GM19395 (cell line): ENCODE measurements at regions not wholly inside any gene's neighbourhood (a gene's known extent, or its start where the extent isn't known, plus 50 kb on each side); places are given as distances from the start of the nearest gene placed in this dataset.

Experiments
- ATAC-seq: cut with Tn5 transposase; IDR thresholded peaks from one replicate; pipeline ENCODE4 v1.9.1; 2021; ENCODE audit warnings: mild to moderate bottlenecking, moderate library complexity; ENCODE audit not compliant: unreplicated experiment

GRCh38 chr12:43126652-43127375 lies 425.2 kb downstream of the ADAMTS20 start:
- no peak for ATAC-seq

DNA sequence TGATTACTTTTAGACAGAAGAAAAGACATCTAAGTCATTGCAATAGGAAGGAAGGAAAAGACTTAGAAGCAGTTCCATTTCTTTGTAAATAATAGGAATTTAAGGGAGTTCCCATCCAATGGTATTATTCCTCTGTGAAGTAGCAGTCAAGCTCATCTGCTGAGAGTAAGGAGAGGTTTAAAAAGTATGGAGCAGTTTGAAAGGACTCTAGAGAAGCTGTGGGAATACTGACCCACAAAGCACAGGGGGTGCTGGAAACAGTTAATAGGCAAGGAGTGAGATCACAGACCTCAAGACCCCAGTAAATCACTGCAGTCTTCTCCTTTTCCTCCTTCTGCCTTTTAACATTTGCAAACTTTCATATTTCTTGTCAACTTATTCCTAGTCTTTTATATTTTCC lies 428.5 kb downstream of the ADAMTS20 start:
- ATAC-seq = no peak

DNA sequence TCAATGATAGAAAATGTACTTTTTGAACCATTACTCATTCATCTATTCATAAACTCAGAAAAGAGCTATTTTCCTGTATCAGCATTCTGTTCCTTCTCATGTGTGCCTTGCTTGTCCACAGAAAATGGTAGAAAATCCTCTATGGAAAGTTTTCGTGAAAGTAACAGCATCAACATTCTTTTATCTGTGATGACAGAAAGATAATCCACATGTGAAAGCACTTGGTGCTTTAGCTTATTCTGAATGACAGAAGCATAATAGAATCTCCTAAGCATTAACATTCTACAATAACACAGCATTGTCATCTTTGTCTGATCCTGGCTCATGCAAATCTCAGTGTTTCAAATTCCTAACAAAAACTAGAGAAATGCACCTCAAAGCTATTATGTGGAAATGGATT lies 431.9 kb downstream of the ADAMTS20 start:
- no peak for ATAC-seq

GRCh38 chr12:43118881-43119280 lies 433.1 kb downstream of the ADAMTS20 start:
- ATAC-seq = no peak

DNA sequence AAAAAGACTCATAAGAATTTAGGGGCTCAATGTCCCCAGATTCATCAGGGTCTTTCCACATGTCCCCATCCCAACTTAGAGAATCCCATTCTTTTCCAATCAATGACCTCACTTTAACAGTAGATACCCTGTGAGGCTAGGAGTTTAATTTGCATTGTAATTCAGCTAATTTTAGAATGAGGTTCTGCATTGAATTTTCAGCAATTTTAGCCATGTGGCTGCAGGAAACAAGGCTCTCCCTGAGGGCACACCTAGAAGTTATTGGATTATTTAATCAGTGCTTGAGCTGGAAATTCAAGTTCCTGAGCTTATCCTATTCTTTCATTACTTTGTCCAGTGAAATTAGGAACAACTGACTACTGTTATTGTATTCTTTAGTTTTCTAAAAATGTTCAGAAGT lies 433.8 kb downstream of the ADAMTS20 start:
- no peak for ATAC-seq

DNA sequence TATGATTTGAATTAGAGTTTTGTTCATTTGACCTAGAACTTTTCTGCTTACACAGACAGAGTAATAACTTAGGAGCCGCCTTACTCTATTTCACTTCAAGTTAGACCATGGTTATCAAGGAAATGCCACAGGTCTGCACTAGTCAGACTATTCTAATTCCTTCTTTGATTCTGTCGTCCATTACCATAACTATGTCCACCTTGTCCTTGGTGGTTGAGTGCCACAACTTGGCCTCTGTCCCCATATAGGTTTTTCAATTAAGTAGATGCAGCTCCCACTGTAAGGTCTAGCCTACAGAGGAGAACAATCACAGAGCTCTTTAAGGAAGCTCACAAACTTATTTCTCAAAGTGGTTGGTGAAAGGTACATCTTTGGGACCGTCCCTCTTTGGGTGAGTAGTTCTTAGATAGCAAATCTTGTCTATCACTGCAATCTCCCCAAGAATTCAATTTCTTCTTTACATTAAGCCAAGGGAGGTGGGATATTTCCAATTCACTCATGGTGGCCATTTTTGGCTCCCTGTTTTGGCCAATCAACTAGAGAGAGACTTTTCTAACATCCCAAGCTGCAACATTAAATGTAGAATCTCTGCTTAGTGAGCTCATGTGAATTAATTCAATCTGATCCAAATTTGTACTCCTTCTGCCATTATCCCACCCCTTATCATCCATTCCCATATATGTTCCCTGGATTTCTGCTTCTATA lies 434.6 kb downstream of the ADAMTS20 start:
- ATAC-seq = no peak

DNA sequence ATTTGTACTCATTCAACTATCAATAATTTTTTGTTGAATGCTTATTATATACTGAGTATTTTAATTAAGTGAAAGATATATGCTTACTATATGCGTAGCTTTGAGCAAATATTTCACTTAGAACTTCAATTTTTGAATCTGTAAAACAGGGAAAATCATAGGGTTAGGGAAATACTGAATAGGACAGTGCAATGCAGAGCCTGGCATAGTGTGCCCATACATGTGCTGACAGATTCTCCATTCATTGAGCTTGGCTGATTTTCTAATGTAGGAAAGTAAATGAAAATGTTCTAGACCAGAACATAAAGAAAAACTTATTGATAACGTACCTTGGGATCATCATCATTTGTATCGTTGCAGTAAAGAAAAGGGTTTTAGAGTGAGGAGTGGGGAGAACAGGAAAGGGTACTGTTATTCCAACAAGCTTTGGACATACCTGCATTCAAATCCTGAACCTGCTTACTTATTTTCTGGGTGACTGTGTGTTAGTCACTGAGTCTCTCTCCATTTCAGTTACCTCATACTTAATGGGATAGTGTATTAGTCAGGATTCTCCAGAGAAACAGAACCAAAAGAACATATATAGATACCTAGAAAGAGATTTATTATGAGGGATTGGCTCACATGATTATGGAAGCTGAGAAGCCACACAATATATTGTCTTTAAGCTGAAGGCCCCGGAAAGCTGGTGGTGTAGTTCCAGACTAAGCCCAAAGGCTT lies 436.4 kb downstream of the ADAMTS20 start:
- no peak for ATAC-seq

DNA sequence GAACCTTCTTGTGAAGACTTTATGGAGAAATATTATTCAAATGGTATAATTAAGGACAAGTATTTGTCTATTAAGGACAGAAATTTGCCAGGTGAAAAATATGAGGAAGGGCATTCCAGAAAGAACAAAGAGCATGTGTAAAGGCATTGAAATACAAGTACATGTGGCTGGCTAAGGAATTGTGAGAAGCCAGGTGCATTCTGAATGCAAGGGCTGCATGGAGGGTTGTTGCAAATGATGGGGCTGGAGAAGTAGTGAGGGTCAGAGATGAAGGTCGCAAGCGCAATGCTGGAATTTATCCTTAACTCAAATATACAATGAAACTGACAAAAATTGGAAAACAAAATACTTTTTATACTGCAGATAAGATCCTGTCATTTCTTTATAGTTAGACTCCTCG lies 437.7 kb downstream of the ADAMTS20 start:
- ATAC-seq = no peak

GRCh38 chr12:43113616-43114015 lies 438.4 kb downstream of the ADAMTS20 start:
- ATAC-seq = no peak

DNA sequence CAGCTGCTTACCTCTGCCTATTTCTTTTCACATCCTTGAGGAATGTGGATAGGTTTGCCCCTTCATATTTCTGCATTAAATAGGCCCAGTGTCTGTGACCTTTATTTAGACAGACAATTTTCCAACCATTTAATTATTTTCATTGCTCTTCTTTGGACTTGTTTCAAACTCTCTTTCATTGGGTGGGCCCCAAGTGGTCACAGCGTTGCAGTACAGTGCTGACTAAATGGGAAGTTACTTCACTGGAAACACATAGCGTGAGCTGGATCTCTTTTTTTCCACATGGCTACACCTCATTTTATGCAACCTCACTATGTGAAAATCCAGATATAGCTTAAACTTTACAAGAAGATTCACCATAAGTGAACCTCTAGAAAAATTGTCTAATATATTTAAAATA lies 438.9 kb downstream of the ADAMTS20 start:
- no peak for ATAC-seq

DNA sequence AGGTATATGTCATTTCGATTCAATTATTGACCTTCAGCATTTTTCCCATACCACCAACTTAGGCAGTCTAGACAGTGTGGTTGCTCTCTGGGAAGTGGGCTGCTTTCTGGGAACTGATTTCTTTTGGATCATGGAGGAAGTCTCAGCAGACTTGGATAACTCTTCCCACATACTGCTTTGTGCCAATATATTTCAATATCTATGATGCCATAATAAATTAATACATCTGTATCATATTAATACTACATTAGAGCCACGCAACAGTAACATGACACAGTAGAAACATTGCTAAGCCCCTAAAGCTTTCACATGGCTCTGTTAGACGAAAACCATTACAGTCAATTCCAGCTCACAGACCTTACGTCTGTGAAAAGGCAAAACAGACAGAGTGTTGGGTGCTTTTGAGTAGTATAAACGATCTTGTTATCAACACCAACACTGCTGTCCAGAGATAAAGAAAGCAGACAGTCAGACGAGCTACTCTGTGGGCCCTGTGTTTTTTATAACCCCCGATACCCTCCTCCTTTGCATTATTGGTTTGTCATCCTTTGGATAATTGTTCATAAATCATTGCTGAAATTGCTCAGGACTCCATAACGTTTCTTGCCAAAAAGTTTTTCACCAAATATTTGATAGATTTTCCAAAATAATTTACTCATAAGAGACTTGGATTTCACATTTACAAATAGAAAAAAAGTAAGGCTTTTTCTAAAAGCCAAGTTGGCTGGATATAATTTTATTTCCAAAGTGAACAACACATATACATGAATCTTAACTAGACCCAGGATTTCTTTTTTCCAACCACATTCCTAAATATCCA lies 439.7 kb downstream of the ADAMTS20 start:
- ATAC-seq = no peak

DNA sequence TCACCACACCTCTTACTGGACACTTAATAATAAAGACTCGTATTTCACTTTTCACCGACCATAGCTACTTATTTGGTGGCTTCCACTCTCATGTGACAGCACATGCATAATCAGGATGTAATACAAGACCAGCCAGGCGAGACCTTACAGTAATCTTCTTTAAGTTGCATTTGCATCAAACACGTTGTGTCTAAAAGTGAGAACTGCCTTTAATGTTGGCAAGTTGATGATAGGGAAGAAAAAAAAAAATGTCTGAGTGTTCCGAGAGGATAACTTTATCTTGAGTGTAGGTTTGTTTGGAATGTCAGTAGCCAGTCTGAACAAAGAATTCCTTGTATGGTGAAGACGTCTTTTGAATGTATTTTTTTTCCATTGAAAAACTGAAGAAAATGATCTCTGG lies 440.4 kb downstream of the ADAMTS20 start:
- no peak for ATAC-seq

- no peak for ATAC-seq
These were observed 442.2 kb downstream of the ADAMTS20 start for GRCh38 chr12:43109631-43110345.

DNA sequence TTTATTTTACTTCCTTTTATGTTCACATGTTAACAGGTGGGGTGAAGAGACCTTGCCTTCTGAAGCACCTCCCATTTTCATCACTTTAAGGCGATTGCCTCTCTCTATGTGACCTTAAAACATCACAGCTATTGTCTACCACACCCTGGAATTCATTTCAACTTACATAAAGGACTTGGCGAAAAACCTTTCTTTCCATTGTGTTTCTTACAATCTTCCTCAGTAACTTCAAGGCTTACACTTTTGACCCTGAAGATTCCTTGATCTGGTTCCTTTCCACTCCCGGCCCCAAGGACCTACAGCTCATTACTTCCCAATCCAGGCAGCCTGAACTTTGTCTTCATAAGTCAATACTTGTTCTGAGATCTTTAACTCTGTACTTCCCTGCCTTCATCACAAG lies 443.3 kb downstream of the ADAMTS20 start:
- ATAC-seq = no peak

DNA sequence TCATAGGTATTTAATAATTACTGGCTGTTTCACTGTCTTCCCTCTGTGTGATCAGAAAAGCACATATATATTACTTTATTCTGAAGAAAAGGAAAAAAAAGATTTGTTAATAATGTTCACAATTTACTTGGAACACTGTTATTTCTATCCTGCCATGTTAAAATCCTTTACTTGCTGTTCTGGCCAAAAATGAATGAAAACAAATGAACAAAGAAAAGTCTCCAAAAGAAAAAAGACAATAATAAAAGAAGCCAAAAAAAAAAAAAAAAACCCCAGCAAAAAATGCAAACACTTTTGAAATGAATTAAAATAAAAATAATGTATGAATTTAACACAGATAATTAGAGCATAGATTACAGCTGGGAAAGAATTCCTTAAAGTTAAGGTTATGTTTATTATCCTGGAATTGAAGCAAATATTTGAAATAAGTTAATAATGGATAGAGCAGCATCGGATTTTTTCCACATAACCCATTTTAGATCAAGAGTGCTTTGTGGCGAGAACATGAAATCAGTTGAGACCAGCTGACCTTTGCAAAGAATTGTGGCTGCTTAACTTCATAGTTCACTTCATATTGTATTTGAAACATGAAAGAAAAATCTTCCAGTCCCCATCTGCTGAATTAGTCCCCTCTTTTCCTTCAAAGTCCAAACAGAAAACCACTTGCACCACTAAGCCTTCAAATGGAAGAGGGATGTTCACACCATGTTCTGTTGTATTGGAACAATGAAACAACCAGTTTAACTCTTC lies 444.8 kb downstream of the ADAMTS20 start:
- ATAC-seq = no peak

DNA sequence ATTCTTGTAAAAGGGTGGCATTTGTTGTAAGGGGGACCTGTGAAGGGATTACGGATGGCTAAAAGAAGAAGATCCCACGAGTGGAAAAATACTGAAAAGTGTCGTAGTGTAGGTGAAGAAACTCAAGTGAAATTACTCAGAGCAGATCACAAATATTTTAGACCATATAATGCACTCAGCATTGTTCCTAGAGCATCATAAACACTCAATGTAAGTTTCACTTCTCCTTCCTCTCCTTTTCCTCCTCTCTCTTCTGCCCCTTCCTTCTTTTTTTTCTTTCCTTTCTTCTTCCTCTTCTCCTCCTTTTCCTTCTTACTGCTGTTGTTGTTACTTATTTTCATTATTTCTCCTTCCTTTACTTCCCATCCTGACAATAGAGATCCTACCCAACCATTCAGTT lies 445.6 kb downstream of the ADAMTS20 start:
- no peak for ATAC-seq

DNA sequence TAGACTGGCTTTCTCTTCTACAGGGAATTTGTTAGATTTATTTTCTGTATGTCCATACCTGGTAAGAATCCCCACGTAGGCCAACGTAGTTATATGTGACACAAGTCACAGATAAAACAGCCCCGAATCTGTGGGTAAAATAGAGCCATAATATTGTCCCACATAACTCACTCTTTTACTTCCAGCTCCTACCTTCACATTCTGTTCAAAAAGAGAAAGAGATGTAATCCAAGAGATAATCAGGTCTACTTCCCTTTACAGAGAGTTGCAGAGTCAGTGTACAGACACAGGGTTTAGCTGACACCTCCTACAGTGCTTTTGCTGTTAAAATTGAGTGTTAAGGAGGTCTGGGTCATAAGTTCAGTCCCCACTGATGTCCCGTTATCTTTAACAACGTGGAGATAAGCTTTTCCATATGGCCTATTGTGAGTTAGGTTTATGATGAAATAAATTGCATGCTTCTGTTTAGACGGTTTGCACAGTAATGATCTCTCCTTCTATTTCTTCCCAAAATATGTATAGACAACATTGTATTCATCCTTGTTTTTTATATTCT lies 446.5 kb downstream of the ADAMTS20 start:
- ATAC-seq = no peak

- no peak for ATAC-seq
These were observed 447.5 kb downstream of the ADAMTS20 start for GRCh38 chr12:43104494-43104893.

GRCh38 chr12:43103866-43104265 lies 448.1 kb downstream of the ADAMTS20 start:
- no peak for ATAC-seq
